ENCODE measurements at regions not wholly inside any gene's neighbourhood (a gene's known extent, or its start where the extent isn't known, plus 50 kb on each side); places are given as distances from the start of the nearest gene placed in this dataset.

DNA sequence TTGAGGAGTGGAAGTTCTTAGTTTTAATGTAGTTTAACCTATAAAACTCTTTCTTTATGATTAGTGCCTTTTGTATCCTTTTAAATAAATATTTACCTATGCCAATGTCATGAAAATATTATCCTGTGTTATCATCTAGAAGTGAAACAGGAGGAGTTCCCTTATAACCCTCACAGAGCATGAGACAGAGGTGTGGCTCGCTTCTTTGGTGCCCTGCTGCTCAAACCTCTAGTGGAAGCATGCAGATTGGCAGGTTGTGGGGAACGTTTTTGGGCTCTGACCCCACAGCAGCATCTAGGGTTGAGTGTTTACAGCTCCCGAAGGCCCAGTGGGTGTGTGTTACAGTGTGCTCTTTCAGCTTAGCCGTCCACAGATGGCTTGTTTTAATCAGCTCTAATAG lies 459.4 kb upstream of the AZI2 start:
- DNase-seq = no peak

DNA sequence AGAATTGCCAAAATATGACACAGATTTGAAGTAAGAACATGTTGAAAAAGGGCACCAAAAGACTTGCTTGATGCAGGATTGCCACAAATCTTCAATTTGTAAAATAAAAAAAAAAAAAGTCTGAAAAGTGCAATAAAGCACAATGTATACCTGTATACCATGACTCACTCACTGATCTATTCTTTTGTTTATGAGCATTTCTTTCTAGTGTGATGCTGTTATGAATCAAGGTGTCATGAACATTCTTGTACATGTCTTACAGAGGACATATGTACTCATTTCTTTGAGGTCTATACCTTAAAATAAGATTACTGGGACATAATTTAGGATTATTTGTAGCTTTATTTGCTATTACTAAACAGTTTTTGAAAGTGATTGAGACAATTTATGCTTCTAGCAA lies 464.9 kb upstream of the RBMS3 start:
- no peak for DNase-seq

DNA sequence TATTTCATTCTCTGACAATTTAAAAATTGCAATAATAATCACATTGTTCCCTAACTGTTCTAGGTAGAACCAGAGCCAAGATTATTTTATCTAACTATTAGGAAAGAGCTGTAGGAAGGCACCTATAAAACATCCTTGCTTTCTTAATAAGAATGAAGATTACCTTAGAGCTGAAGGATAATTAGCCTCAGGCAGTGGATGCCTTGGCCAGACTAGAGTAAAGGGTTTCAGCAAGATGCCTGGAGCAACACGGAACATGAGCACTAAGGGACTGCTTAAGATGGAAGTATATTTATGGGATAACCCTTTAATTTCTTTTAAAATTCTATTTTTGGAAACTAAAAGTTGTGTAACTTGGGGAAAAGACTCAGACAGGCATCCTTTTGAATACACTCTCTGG lies 456.6 kb upstream of the RBMS3 start:
- no peak for DNase-seq

DNA sequence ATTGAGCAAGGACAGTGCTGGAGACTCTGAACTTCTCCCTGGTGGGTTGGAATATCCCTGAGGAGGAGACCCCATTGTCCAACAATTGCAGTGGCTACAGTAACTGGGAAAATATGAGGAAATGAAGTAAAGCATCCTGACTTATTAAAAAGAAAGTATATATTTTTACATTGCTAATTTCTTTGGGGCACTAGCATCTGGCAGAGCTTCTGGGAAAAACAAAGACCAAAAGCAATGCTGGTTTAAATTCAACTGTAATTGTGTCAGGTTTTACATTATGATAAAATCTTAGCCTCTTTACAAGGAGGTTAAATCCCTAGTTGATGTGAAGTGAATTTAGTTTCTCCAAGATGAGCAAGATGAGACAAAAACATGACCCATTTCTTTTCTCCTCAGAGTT lies 454.0 kb upstream of the RBMS3 start:
- no peak for DNase-seq

DNA sequence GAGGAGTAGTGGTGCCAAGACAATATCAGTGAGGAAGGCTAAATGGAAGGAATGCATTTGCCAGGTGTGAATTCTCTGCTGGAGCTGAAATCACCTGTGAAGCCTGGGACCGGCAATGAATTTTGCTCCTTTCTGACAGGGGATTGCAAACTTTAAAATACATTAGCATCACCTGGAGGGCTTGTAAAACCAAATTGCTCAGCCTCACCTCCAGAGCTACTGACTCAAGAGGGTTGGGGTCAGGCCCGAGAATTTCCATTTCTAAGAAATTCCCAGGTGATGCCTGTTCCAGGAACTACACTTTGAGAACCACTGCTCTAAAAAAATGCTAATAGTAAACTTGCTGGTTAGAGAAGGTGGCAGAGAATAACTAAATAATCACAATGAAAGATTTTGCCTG lies 445.6 kb upstream of the RBMS3 start:
- no peak for DNase-seq

DNA sequence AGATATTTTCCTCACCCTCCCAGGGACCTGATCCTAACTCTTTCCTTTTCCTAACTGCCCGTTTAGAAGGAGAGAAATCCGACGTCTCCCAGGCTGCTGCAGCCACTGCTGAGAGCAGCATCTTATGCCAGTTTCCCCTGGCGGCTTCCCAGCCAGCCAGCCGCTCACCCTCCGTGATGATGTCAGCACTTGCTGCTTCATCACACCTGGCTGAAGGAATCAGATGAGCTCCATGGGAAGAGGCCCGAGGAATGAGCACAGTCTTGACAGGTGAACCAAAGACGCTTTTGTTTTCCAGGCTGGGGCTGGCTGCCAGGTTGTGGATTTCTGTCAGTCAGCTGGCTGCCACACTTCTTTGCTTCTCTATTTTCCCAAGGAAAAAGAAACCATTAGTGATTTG lies 445.1 kb upstream of the RBMS3 start:
- DNase-seq = peak in 26 of 56 donors; percentile 6 to 67 (median 17)

DNA sequence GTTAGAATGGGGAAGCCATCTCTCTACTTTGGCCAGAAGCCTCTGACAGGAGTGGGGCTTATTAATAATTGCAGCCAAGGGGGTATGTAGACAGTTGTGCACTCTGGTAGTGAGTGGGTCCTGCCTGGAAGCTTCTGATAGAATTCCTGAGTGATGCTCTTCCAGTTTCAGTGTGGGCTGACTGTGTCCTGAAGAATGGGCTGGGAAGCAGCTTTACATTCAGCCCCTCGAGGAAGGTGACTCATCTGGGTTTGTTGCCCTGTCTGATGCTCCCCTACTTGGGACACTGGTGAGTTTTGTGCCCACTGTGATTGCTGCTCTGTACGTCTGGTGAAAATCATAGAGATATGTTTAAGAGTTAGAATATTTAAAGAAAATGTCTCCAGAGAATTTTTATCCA lies 444.7 kb upstream of the RBMS3 start:
- no peak for DNase-seq

DNA sequence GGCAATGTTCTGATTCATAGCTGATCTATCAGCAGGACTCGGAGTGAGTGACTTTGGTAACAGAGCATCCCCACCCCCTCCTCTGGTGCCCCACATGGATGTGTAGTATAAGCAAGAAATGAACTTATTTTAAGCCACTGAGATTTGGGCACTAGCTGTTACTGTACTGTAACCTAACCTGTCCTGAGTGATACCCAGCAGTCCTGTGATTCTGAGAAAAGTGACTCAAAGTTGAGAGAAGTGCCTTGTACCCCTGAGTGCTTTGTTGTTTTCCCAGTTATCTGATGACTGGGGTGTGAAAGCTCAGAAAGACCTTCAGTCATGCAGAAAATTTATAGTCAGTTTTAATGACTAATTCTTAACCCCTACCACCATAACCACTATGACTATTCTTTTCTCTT lies 439.9 kb upstream of the RBMS3 start:
- DNase-seq = no peak

DNA sequence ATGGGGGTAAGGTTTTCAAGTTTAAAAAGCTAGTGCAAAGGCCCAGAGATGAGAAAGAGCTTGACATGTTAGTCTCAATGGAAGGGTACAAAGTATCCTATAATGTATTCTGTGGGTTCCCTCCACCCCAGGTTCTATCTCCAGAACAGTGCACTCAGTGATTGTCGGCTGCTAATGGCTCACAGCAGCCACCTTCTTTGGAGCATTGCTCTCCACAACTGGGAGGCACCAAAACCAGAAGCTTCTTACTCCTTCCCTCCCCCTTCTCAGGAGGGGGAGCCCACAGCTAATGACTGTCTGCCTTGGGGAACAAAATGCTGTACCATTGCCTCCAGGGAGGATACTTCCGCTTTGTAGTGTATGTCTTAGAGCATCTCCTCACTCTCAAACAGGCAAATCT lies 439.4 kb upstream of the RBMS3 start:
- no peak for DNase-seq

DNA sequence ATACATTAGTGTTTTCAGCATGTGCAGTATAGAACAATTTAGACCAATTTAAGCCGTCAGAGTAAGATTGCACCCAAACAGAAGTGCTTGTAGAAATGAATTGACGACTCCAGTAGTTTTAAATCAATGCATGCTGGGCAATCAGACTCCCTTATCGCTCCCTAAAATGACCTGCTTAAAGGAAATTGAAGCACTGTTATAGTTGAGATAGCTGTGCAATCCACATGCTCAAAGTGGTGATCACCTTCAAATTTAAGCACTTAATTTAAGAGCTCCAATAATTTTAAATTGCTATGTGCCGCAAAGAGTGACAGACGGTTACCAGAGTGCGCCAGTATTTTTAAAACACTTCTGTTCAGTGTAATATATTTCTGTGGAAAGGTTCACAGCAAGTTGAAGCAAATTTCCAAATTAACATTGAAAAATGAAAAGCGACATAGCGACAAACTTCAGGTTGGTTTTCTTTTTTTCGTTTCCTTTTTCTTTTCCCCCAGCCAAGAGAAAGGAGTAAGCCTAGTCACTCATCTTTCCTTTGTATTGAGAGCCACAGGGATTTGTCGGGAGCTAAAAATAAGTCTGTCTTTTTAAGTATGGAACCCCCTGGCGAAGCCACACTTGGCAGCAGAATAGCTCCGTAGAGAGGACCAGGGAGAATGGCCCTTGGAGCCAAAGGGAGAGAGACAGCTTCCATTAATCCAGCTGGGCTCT lies 436.4 kb upstream of the RBMS3 start:
- DNase-seq = no peak

DNA sequence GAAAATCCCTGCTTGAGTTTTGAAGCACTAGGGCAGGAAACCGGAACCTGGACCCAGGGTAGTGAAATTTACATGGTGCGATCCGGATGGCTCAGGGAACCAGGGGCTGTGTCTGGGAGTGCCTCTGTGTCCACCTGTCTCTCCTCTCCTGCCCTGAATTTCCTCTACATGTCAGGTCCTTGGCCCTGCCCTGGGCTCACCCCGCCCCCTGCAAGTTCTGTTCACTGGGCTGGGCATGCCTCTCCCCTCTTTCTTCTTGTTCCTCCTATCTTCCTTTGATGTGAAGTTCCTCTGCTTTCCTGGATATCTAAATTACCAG lies 435.9 kb upstream of the RBMS3 start:
- DNase-seq = no peak

DNA sequence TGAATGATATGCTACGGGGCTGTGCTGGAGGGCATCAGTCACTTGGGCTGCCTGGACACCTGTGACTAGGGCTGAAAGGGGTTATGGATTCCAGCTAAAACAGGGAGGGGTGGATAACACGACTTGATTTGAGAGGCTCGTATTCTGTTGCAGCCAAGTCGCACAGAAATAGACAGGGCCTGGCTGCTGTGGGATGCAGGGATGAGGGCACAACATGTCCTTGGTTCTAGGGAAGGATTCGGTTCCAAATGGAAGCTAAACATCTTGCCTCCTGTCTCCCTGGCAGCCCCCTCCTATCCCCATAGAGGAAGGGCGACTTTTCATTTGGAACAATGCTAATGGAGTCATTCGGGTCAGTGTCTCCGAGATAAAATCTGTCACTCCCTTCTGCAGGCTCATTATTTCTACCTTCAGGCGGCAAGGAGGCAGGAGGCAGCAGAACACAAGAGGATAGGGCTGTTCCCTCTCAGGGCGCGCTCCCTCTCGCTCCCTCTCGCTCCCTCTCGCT lies 433.8 kb upstream of the RBMS3 start:
- no peak for DNase-seq

DNA sequence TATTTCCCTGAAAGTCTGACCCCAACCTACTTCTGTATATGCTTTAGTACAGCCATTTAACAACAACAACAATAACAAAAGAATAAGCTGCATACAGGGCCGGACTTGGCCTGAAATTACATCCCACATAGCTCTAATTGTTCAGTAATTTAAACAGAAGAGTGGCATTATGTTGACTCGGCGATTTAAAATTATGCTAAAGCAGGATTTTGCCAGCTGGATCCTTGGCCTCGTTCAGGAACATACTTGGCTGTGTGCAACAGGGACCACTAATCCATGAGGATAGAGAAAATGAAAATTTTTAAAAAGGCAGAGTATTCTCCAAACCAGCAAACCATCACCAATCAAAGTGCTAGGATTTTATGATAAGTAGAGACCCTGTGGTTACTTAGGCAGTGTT lies 433.1 kb upstream of the RBMS3 start:
- DNase-seq = no peak

DNA sequence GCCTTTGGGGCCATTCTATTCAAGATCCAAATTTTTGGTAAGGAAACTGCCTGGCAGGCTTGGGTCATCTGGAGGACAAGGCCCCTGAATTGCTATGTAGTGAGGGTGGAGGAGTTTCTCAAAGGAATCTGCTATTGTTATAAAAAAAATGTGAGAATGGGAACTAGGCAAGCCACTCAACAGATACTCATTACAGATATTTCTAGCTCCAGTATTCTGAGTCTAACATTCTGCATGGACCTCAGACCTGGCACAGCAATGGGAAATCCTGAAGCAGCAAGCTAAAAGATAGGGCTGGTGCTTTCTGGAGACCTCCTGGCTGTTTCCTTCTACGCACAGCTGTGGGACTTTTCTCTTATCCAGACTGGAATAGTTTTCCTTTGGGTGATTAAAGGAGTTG lies 430.7 kb upstream of the RBMS3 start:
- DNase-seq = no peak

DNA sequence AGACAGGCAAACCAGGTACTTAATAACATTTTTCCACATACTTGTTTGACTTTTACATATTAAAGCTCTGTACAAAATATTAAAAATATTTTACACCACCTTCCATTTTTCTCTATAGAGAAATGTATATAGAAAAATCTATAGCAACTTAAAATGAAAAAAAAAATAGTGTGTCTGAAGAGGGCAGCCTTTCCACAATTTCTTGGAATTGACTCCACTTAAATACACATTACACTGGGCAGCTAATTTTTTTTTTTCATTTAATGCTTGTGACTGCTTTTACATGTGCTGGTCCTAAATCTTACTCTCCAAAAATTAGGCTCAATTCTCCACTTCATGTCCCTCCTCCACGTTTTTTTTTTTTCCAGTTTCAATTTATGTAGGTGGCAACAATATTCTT lies 427.0 kb upstream of the RBMS3 start:
- DNase-seq = no peak

DNA sequence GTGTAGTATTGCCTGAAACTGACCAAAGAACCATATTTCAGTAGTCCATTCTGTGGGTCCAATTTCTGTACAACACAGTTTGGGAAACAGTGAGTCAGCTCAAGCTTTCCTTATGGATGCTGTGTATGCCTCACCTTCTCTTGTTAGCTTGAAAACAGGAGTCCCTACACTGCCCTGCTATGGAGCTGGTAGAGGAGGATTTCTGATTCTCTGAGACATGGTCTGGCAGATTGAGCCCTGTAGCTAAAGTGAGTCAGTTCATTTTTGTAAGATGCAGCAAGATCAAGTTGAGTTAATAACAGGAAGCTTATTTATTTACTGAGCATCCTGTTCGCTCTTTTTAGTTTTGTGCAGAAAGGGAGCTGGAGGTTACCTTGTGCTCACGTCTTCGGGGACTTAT lies 424.1 kb upstream of the RBMS3 start:
- DNase-seq = no peak

DNA sequence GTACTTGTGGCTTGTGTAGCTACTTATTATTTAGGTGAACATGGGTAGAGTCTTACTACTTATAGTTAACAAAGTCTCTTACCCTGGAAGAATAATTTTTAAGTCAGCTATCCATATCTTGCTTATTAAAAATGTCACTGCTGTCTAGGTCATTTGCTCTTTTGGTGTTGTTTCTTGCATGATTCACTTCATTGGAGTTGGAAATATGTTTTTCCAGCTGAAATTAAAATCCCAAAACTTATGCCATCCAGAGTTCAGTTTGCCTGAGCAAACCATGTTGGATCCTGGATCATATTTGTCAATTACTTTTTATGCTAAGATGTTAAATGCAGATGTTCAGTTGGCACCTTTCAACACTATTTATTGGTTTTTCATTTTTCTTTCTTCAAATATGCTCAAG lies 421.0 kb upstream of the RBMS3 start:
- DNase-seq = no peak

DNA sequence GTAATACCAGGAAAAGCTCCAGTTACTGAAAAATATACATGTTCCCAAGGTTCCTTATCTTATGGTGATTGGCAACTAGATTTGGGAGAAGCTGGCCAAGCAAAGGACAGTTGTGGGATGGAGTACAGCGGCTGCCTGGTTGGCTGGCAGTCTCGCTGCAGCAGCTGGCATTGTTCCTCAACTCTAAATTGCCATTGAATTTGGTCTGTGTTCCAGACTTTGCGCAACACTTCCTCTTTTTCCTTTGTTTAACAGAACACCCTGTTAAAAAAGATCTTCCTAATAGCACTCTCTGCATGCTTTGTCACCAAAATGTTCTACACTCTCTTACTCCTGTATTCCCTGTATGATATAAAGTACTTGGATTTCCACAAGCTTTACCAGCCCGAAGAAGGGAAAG lies 420.6 kb upstream of the RBMS3 start:
- peak in 18 of 56 donors; percentile 2 to 46 (median 12) for DNase-seq

DNA sequence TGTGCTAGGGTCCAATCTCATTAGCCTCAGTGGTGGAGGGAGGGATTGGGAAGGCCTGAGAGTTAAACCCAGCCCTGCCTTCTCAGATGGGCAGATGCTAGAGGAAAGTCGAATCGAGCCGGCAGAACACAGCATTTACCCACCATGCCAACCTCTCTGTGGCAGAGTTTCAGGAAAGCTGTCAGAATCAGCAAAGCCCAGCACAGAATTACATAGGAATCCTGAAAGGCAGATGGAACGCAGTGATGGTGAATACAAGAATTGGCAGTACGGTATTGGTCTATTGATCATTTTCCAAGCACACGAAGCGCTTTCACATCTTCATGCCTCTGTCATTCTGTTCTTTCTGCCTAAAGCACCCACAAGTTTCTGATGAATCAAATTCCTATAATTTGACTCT lies 417.7 kb upstream of the RBMS3 start:
- peak in 1 of 56 donors; percentile 9 for DNase-seq

DNA sequence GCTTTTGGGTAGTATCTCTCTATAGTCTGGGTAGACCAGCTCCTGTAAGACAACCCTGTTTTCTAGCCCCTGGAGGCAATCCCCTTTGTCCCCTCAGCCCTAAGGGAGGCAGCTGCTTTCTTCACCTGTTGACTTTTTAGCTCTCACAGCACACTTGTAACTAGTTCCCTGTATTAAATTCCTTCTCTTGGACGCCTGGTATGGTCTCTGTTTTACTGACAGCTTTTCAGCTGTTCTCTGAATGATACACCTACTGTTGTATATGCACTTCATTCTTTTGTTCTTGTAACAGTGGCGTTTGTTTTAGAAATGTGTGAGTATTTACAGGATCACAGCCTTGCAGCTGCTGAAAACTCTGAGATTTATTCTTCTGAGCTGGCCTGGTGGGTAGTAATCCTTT lies 413.0 kb upstream of the RBMS3 start:
- DNase-seq = no peak

DNA sequence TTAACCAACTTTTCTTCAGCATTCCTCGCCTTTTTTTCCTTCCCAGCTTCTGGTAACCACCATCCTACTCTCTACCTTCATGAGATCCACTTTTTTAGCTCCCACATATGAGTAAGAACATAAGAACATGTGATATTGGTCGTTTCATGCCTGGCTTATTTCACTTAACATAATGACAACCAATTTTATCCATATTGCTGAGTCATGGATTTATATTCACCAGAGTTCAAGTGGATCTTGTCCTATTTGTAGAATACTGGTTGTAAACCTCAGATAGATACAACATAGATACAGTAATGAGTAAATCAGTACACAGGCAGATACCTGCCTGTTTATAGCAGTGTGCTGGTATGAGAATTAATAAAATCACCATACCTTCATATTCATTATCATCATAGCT lies 412.0 kb upstream of the RBMS3 start:
- no peak for DNase-seq

DNA sequence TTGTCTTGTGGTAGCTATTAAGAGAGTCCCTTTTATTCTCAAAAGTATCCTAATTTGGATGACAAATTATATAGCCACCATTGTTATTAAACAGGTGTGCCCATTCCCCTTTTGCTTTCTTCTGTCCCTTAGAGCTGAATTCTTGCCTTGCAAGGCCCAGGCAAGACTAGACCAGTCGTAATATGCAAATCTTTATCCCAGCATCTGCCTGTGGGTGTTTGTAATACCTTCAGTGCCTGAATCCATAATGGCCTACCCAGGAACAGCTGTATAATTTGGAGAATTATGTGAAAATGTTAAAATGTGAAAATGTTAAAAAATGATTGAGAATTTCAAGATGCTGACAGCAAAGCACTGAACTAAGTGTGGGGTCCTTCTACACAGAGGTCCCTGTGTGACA lies 403.0 kb upstream of the RBMS3 start:
- DNase-seq = no peak

DNA sequence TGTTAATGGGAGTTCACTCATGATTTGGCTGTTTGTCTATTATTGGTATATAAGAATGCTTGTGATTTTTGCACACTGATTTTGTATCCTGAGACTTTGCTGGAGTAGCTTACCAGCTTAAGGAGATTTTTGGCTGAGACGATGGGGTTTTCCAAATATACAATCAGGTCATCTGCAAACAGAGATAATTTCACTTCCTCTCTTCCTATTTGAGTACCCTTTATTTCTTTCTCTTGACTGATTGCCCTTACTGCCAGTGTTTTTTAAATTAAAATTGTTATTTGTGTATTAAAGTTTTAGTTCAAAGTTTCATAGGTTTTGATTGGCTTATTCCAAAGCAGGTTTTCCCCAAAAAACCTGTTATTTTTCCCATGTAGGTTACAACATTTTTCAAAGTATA lies 390.5 kb upstream of the RBMS3 start:
- no peak for DNase-seq

DNA sequence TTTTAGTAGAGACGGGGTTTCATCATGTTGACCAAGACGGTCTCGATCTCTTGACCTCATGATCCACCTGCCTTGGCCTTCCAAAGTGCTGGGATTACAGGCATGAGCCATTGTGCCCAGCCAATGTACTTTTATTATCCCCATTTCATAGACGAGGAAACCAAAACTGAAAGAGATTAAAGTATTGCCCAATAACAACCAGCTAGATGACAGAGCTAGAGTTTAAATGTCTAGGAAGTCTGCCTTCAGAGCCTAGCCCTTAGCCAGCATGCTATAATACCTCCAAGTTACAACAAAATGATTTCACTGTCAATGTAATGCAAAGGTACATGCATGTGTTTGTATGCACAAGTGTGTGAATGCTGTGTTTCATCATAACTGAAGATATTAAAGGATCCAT lies 389.4 kb upstream of the RBMS3 start:
- no peak for DNase-seq

Data from amygdala (tissue), 56 donors.